Right renal cortex interstitium (tissue), 3 donors: ENCODE measurements at regions not wholly inside any gene's neighbourhood (a gene's known extent, or its start where the extent isn't known, plus 50 kb on each side); places are given as distances from the start of the nearest gene placed in this dataset.

Experiments
- DNase-seq, 3 donors: peaks; one replicate each; pipeline ENCODE4 v3.0.0-alpha.2; 2013; ENCODE audit warnings: low read depth in 3 of 3, low spot score in 2 of 3

DNA sequence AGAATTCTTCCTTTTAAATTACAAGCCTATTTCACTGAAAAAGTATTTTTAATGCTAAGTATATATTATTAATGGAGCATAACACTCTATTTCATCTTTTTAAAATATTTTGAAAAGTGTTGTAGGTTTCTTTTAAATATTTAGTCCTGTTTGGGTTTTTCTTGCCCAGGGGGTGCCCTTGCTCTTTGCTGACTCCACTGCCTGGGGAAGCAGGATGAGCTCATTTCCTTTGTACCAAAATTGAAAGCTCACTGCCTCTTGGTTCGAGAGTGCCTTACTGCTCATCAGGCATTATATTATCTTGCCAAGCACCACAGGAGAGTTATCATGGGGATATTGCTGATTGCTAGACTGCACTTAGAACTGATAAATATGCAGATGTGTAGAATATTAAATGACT is 819.2 kb downstream of the PCDH18 start:
- no peak for DNase-seq

GRCh38 chr4:136709897-136710296 is 822.4 kb downstream of the PCDH18 start:
- no peak for DNase-seq

DNA sequence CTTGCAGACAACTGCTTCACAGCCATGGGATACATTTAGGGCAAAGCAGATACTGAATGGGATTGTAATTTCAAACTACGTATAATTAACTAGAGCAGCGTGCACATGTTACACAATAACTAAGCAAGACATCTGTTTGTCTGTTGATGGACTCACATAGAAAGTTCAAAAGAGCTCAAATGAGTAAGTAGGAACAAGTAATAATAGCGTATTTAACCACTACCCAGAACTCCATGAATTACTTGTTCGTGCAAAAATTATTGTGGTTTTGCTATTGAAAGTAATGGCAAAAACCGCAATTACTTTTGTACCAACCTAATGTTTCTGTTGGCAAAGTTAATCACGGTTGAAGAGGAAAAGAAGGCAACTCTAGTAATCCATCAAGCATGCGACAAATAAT is 825.4 kb downstream of the PCDH18 start:
- DNase-seq = no peak

DNA sequence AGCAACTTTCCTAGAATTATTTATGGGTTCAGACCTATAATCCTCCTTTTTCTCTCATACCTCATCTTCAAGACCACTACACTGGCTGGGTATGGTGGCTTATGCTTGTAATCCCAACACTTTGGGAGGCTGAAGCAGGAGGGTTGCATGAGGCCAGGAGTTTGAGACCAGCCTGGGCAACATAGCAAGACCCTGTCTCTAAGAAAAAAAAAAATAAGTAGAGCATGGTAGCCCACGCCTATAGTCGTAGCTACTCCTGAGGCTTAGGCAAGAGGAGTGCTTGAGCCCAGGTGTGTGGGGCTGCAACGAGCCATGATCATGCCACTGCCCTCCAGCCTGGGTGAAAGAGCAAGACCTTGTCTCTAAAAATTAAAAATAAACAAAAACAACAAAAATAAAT is 832.4 kb downstream of the PCDH18 start:
- no peak for DNase-seq

- no peak for DNase-seq
Measured at GRCh38 chr4:136691607-136692006, 840.7 kb downstream of the PCDH18 start.

GRCh38 chr4:136690360-136690759 is 841.9 kb downstream of the PCDH18 start:
- DNase-seq = no peak

- DNase-seq = no peak
Measured at GRCh38 chr4:136687596-136687995, 844.7 kb downstream of the PCDH18 start.

DNA sequence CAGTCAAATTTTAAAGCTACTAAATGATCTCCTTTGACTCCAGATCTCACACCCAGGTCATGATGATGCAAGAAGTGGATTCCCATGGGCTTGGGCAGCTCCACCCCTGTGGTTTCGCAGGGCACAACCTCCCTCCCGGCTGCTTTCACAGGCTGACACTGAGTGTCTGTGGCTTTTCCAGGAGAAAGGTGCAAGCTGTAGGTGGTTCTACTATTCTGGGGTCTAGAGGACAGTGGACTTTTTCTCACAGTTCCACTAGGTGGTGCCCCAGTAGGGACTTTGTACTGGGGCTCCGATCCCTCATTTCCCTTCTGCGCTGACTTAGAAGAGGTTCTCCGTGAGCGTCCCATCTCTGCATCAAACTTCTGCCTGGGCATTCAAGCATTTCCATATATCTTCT is 845.2 kb downstream of the PCDH18 start:
- DNase-seq = no peak

- no peak for DNase-seq
Measured at GRCh38 chr4:136680761-136681160, 851.5 kb downstream of the PCDH18 start.

DNA sequence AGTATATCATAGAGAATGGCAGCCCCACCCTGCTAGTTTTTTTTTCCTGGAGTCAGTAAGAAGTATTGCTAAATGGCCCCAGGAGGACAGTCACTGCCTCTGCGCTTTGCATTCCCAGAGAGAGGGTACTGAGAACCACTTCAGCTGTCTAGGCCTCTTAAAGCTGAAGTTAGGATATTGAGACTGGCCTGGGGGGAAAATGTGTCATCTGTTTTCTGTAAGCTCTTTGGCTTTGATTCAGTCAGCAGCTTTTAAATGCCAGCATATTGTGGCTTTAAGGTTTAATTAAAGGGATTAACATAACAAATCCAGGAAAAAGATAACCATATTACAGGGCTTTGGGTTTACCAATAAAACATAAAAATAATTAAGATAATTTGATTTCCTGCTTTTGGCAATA is 852.0 kb downstream of the PCDH18 start:
- no peak for DNase-seq

DNA sequence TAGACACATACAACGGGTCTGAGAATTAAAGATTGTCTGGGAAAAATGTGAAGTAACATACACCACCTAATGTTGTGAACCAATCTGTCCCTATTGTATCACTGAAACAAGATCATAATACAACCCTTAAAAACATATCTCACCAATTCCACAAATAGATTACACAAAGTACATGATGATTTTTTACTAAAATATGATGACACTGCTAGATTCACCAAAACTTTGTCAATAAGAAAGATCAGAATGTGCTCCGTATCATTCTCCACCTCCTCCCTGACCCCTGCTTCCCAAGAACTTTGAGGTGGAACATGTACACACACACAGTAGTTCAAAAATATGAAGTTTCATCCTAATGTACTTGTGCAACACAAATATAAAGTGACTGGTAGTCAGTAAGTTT is 862.0 kb downstream of the PCDH18 start:
- no peak for DNase-seq

DNA sequence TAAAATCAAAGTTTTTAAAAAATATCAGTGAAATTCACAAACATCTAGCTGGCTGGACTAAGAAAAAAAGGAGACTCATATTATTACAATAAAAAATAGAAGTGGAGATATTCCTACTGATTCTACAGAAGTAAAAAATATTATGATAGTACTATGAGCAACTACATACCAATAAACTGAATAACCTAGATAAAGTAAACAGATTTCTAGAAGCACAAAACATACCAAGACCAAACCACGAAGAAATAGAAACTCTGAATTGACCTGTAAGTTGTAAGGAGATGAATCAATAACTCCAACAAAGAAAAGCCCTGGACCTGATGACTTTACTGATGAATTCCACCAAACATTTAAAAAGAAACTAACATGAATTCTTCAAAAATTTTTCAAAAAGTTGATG is 867.3 kb downstream of the PCDH18 start:
- DNase-seq = no peak

DNA sequence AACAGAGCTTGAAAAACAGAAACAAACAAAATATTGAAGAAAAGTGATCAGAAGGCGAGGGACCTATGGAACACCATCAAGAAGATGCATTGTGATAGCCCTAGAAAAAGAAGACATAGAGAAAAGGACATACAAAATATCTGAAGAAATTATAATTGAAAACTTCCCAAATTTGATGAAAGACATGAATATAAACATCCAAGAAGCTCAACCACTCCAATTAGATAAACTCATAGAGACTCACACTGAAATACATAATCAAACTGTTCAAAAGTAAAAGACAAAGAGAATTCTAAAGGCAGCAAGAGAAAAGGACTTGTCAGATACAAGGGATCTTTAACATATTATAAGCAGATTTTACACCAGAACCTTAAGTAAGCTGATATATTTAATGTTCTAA is 869.8 kb downstream of the PCDH18 start:
- DNase-seq = no peak

GRCh38 chr4:136653640-136654406 is 878.5 kb downstream of the PCDH18 start:
- no peak for DNase-seq

- no peak for DNase-seq
Measured at GRCh38 chr4:136651932-136652331, 880.4 kb downstream of the PCDH18 start.

DNA sequence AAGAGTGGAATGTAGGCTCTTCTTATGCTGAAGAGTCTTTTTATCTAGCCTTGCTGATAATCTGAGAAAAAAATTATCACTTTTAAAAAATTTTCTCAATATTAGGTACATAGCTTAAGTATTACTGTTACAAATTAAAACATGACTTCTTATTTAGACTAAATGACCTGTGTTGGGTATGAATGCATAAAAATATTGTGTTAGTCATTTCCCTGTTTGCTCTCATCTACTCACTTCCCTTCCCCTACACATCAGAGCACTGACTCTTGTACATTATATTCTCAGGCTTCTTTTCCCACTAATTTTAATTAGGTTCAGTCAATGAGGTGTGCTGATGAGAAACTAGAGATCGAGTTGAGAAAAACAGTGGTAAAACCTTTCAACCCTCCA is 881.0 kb downstream of the PCDH18 start:
- DNase-seq = no peak

DNA sequence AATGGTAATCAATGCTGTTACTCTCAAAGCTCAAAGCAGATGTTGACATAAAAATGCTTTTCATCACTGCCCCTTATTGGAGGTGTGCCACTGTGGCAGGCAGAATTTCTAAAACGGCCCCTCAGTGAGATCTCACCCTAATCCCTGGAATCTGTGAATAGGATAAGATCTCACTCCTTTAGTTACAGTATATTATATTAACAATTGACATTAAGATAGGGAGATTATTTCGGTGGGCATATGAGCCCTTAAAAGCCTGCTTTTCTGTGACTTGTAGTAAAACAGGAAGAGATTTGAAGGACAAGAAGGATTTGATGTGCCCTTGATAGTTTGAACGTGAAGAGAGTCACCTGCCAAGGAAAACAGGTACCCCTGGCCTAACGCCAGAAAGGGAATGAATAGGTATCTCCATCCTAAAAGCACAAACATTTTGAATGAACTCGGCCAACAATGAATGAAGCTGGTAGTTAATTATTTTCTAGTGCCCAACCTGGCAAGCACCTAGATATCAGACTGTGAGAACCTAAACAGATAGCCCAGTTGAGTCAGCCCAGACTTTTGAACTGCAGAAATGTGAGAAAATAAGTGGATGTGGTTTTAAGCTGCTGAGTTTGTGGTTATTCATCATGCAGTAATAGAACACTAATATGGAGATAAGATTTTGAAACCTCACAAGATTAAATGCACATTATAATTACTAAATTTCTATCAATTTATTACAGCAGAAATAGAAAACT is 881.6 kb downstream of the PCDH18 start:
- DNase-seq = no peak

- no peak for DNase-seq
Measured at GRCh38 chr4:136644279-136644678, 888.0 kb downstream of the PCDH18 start.

DNA sequence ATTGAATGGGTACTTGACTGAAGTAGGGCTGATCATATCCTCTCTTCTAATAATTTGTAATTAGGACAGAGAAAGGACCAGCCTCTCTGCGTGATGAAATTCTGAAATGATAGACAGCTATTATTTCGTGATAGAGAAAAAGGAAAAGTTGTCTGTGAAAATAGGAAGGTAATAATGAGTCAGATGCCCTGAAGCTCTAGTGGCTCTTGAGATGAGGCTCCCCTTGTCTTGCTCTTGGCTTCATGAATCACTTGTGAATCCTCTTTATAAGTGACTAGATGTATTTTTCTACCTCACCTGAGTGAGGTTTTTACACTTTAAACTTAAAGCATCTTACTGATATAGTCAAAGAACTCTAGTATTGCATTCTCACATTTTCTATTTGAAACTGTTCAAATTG is 888.9 kb downstream of the PCDH18 start:
- DNase-seq = no peak

GRCh38 chr4:136637071-136637777 is 895.1 kb downstream of the PCDH18 start:
- no peak for DNase-seq

DNA sequence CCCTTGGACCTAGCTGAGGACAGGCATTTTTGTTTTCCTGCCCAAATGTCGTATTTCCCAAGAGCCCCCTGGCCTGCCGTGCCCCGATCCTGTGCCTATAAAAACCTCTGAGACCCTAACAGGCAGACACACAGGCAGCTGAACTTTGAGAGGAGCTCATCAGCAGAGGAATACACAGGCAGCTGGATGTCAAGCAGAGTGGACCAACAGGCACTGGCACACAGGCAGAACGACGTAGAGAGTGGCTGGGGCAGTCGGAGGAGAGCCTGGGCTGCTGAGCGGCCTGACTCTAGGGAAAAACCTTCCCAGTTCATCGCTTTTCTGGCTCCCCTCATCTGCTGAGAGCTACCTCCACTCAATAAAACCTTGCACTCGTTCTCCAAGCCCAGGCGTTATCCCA is 896.1 kb downstream of the PCDH18 start:
- no peak for DNase-seq

- no peak for DNase-seq
Measured at GRCh38 chr4:136634121-136634520, 898.2 kb downstream of the PCDH18 start.
